GM19351 (cell line): ENCODE measurements at regions not wholly inside any gene's neighbourhood (a gene's known extent, or its start where the extent isn't known, plus 50 kb on each side); places are given as distances from the start of the nearest gene placed in this dataset.
A peak's percentile ranks its signal among the peaks of the same experiment; 100 is the strongest.
"Not testable (repeated sequence)": the region's sequence is repeated elsewhere in the genome, so short reads cannot be mapped to it uniquely, and the experiment has no call there.

Source experiments
- ATAC-seq: cut with Tn5 transposase; IDR thresholded peaks from one replicate; pipeline ENCODE4 v1.9.1; 2021; ENCODE audit warnings: mild to moderate bottlenecking, moderate library complexity; ENCODE audit not compliant: unreplicated experiment

GRCh38 chr2:203626952-203627681 is 79.3 kb upstream of the CD28 start:
- no peak for ATAC-seq

GRCh38 chr2:203629699-203630098 is 76.7 kb upstream of the CD28 start:
- ATAC-seq, result no peak

- ATAC-seq, result no peak
Observed at GRCh38 chr2:203631068-203631757, 75.2 kb upstream of the CD28 start.

GRCh38 chr2:203636588-203637470 is 69.6 kb upstream of the CD28 start:
- ATAC-seq, result no peak

GRCh38 chr2:203637471-203638167 is 68.8 kb upstream of the CD28 start:
- ATAC-seq, result no peak

- ATAC-seq, result not testable (repeated sequence)
Observed at GRCh38 chr2:203641865-203642264, 64.6 kb upstream of the CD28 start.

GRCh38 chr2:203642841-203643240 is 63.6 kb upstream of the CD28 start:
- ATAC-seq, result not testable (repeated sequence)

GRCh38 chr2:203645831-203646230 is 60.6 kb upstream of the CD28 start:
- no peak for ATAC-seq

- ATAC-seq, result no peak
Observed at GRCh38 chr2:203646266-203646864, 60.1 kb upstream of the CD28 start.

- ATAC-seq, result no peak
Observed at GRCh38 chr2:203646961-203647360, 59.5 kb upstream of the CD28 start.

- ATAC-seq, result no peak
Observed at GRCh38 chr2:203647579-203647978, 58.9 kb upstream of the CD28 start.

- no peak for ATAC-seq
Observed at GRCh38 chr2:203648273-203648672, 58.2 kb upstream of the CD28 start.

GRCh38 chr2:203649176-203649814 is 57.1 kb upstream of the CD28 start:
- ATAC-seq, result no peak

GRCh38 chr2:203650860-203651613 is 55.4 kb upstream of the CD28 start:
- peak; percentile 68 for ATAC-seq

GRCh38 chr2:203651621-203652020 is 54.8 kb upstream of the CD28 start:
- no peak for ATAC-seq

- no peak for ATAC-seq
Observed at GRCh38 chr2:203654826-203655225, 51.6 kb upstream of the CD28 start.

GRCh38 chr2:203656522-203657287 is 49.7 kb upstream of the CD28 start:
- no peak for ATAC-seq
